ENCODE measurements at regions not wholly inside any gene's neighbourhood (a gene's known extent, or its start where the extent isn't known, plus 50 kb on each side); places are given as distances from the start of the nearest gene placed in this dataset.

- H3K27ac ChIP-seq (ENCODE audit: low read depth, low read length), result no peak overlapping the region
- H3K9ac ChIP-seq (ENCODE audit: low read length), result no peak overlapping the region
- no peaks in the 10 kb centered on the region for H3K79me2 ChIP-seq (ENCODE audit: insufficient read depth, low read length)
- no peaks in the 10 kb centered on the region for H3K9me2 ChIP-seq (replicated peaks; ENCODE audit: insufficient read depth, low read length)
- no peaks in the 10 kb centered on the region for H3K36me3 ChIP-seq (ENCODE audit: low read length)
- no peak overlapping the region for H3K4me3 ChIP-seq (ENCODE audit: insufficient read depth, low read length, poor library complexity, severe bottlenecking)
- no peak overlapping the region for H3K4me2 ChIP-seq (ENCODE audit: low read depth, low read length, poor library complexity, severe bottlenecking)
- no peaks in the 10 kb centered on the region for H3K27me3 ChIP-seq (ENCODE audit: low read length)
- H4K20me1 ChIP-seq (ENCODE audit: low read depth, low read length), result no peaks in the 10 kb centered on the region
- H3K9me3 ChIP-seq (ENCODE audit: insufficient read depth, low read length), result no peaks in the 10 kb centered on the region
- no peak overlapping the region for H2AFZ ChIP-seq (ENCODE audit: low read depth, low read length, severe bottlenecking)
- TF ChIP-seq CTCF (IDR thresholded peaks at IDR 0.05; ENCODE audit: insufficient read depth, low read length, poor library complexity, severe bottlenecking) (no peak), EZH2phosphoT487 (conservative IDR thresholded peaks at IDR 0.05; ENCODE audit: low read length) (no peak)
- H3F3A ChIP-seq (ENCODE audit: insufficient read depth), result no peaks in the 10 kb centered on the region
Observed at GRCh38 chr10:65413001-65413400, 1512.8 kb upstream of the LRRTM3 start.

GRCh38 chr10:65415318-65415717 is 1510.5 kb upstream of the LRRTM3 start:
- H4K20me1 ChIP-seq (ENCODE audit: low read depth, low read length), result no peaks in the 10 kb centered on the region
- H3F3A ChIP-seq (ENCODE audit: insufficient read depth), result no peaks in the 10 kb centered on the region
- no peak overlapping the region for H3K4me2 ChIP-seq (ENCODE audit: low read depth, low read length, poor library complexity, severe bottlenecking)
- H3K9ac ChIP-seq (ENCODE audit: low read length), result no peak overlapping the region
- no peak overlapping the region for H3K27ac ChIP-seq (ENCODE audit: low read depth, low read length)
- TF ChIP-seq CTCF (IDR thresholded peaks at IDR 0.05; ENCODE audit: insufficient read depth, low read length, poor library complexity, severe bottlenecking) (no peak), EZH2phosphoT487 (conservative IDR thresholded peaks at IDR 0.05; ENCODE audit: low read length) (no peak)
- no peaks in the 10 kb centered on the region for H3K27me3 ChIP-seq (ENCODE audit: low read length)
- no peaks in the 10 kb centered on the region for H3K36me3 ChIP-seq (ENCODE audit: low read length)
- no peaks in the 10 kb centered on the region for H3K9me2 ChIP-seq (replicated peaks; ENCODE audit: insufficient read depth, low read length)
- H2AFZ ChIP-seq (ENCODE audit: low read depth, low read length, severe bottlenecking), result no peak overlapping the region
- H3K9me3 ChIP-seq (ENCODE audit: insufficient read depth, low read length), result no peaks in the 10 kb centered on the region
- no peaks in the 10 kb centered on the region for H3K79me2 ChIP-seq (ENCODE audit: insufficient read depth, low read length)
- H3K4me3 ChIP-seq (ENCODE audit: insufficient read depth, low read length, poor library complexity, severe bottlenecking), result no peak overlapping the region

- Histone ChIP-seq H2AFZ (ENCODE audit: low read depth, low read length, severe bottlenecking) (no peak overlapping the region), H3K79me2 (ENCODE audit: insufficient read depth, low read length) (no peaks in the 10 kb centered on the region), H3K36me3 (ENCODE audit: low read length) (no peaks in the 10 kb centered on the region), H3K4me3 (ENCODE audit: insufficient read depth, low read length, poor library complexity, severe bottlenecking) (no peak overlapping the region), H3K9me3 (ENCODE audit: insufficient read depth, low read length) (no peaks in the 10 kb centered on the region), H3F3A (ENCODE audit: insufficient read depth) (no peaks in the 10 kb centered on the region), H3K27ac (ENCODE audit: low read depth, low read length) (no peak overlapping the region), H3K9ac (ENCODE audit: low read length) (no peak overlapping the region), H3K9me2 (replicated peaks; ENCODE audit: insufficient read depth, low read length) (no peaks in the 10 kb centered on the region), H3K4me2 (ENCODE audit: low read depth, low read length, poor library complexity, severe bottlenecking) (no peak overlapping the region), H3K27me3 (ENCODE audit: low read length) (no peaks in the 10 kb centered on the region), H4K20me1 (ENCODE audit: low read depth, low read length) (no peaks in the 10 kb centered on the region)
- TF ChIP-seq CTCF (IDR thresholded peaks at IDR 0.05; ENCODE audit: insufficient read depth, low read length, poor library complexity, severe bottlenecking) (no peak), EZH2phosphoT487 (conservative IDR thresholded peaks at IDR 0.05; ENCODE audit: low read length) (no peak)
Observed at GRCh38 chr10:65416094-65416493, 1509.7 kb upstream of the LRRTM3 start.
